ENCODE measurements at regions not wholly inside any gene's neighbourhood (a gene's known extent, or its start where the extent isn't known, plus 50 kb on each side); places are given as distances from the start of the nearest gene placed in this dataset.
"Not testable (repeated sequence)": the region's sequence is repeated elsewhere in the genome, so short reads cannot be mapped to it uniquely, and the experiment has no call there.

GRCh38 chr7:76139670-76140069 is 62.0 kb upstream of the SRRM3 start:
- WGBS, 2 donors: 90% methylated on average over 1 of the region's 1 CpG
- DNase-seq (ENCODE audit: low spot score in 2 of 2): no peak
- intact Hi-C loops (cut with DNase I; ENCODE audit: low total_unique reads): loop anchor here (10.0 kb wide), 1 partner anchor 275 kb away; no protein-coding TSS in a partner anchor
- TF ChIP-seq POLR2A (IDR thresholded peaks at IDR 0.05): no peak
- no peak for TF ChIP-seq CTCF (IDR thresholded peaks at IDR 0.05)
- no peak overlapping the region for H3K4me3 ChIP-seq (ENCODE audit: low read depth, poor library complexity, severe bottlenecking)

GRCh38 chr7:76140259-76140658 is 61.4 kb upstream of the SRRM3 start:
- 76 to 84% methylated on average over 3 of the region's 3 CpGs for WGBS, 2 donors
- intact Hi-C loops (cut with DNase I; ENCODE audit: low total_unique reads); DNase-seq (ENCODE audit: low spot score in 2 of 2): not testable (repeated sequence)

GRCh38 chr7:76142861-76143260 is 58.8 kb upstream of the SRRM3 start:
- 79 to 85% methylated on average over 5 of the region's 5 CpGs for WGBS, 2 donors
- no peak overlapping the region for H3K4me3 ChIP-seq (ENCODE audit: low read depth, poor library complexity, severe bottlenecking)
- no peak for DNase-seq (ENCODE audit: low spot score in 2 of 2)
- intact Hi-C loops (cut with DNase I; ENCODE audit: low total_unique reads): no loop called here
- no peak for TF ChIP-seq CTCF (IDR thresholded peaks at IDR 0.05)
- no peak for TF ChIP-seq POLR2A (IDR thresholded peaks at IDR 0.05)

More at GRCh38 chr7:76140259-76140658, 61.4 kb upstream of the SRRM3 start:
- H3K4me3 ChIP-seq (ENCODE audit: low read depth, poor library complexity, severe bottlenecking): not testable (repeated sequence)

- H3K4me3 ChIP-seq (ENCODE audit: low read depth, poor library complexity, severe bottlenecking); DNase-seq (ENCODE audit: low spot score in 2 of 2); intact Hi-C loops (cut with DNase I; ENCODE audit: low total_unique reads): not testable (repeated sequence)
- 84 to 85% methylated on average over 5 of the region's 5 CpGs for WGBS, 2 donors
These were observed 56.9 kb upstream of the SRRM3 start for GRCh38 chr7:76144664-76145270.

GRCh38 chr7:76146374-76146773 is 55.3 kb upstream of the SRRM3 start:
- TF ChIP-seq POLR2A (IDR thresholded peaks at IDR 0.05): no peak
- TF ChIP-seq CTCF (IDR thresholded peaks at IDR 0.05): no peak
- H3K4me3 ChIP-seq (ENCODE audit: low read depth, poor library complexity, severe bottlenecking): no peak overlapping the region
- 83 to 84% methylated on average over 4 of the region's 4 CpGs for WGBS, 2 donors
- no peak for DNase-seq (ENCODE audit: low spot score in 2 of 2)
- intact Hi-C loops (cut with DNase I; ENCODE audit: low total_unique reads): no loop called here

GRCh38 chr7:76148947-76149346 is 52.7 kb upstream of the SRRM3 start:
- H3K4me3 ChIP-seq (ENCODE audit: low read depth, poor library complexity, severe bottlenecking); intact Hi-C loops (cut with DNase I; ENCODE audit: low total_unique reads); DNase-seq (ENCODE audit: low spot score in 2 of 2): not testable (repeated sequence)
- WGBS, 2 donors: 90 to 91% methylated on average over 3 of the region's 3 CpGs

- 62 to 77% methylated on average over 39 to 50 of the region's 53 CpGs for WGBS, 2 donors
- no peak overlapping the region for H3K4me3 ChIP-seq (ENCODE audit: low read depth, poor library complexity, severe bottlenecking)
- TF ChIP-seq CTCF (IDR thresholded peaks at IDR 0.05): no peak
- no peak for DNase-seq (ENCODE audit: low spot score in 2 of 2)
- intact Hi-C loops (cut with DNase I; ENCODE audit: low total_unique reads): no loop called here
These were observed 51.6 kb upstream of the SRRM3 start for GRCh38 chr7:76149847-76150691.

All from lower leg skin (tissue), 4 donors.